Central memory CD4-positive, alpha-beta T cell (primary cell): ENCODE measurements at regions not wholly inside any gene's neighbourhood (a gene's known extent, or its start where the extent isn't known, plus 50 kb on each side); places are given as distances from the start of the nearest gene placed in this dataset.

Source experiments
- DNase-seq: peaks from one replicate; pipeline ENCODE4 v3.0.0; 2022

GRCh38 chr6:165985806-165986299, 181.8 kb downstream of the TBXT start:
- DNase-seq = no peak

GRCh38 chr6:165985281-165985805, 182.3 kb downstream of the TBXT start:
- DNase-seq = no peak

DNA sequence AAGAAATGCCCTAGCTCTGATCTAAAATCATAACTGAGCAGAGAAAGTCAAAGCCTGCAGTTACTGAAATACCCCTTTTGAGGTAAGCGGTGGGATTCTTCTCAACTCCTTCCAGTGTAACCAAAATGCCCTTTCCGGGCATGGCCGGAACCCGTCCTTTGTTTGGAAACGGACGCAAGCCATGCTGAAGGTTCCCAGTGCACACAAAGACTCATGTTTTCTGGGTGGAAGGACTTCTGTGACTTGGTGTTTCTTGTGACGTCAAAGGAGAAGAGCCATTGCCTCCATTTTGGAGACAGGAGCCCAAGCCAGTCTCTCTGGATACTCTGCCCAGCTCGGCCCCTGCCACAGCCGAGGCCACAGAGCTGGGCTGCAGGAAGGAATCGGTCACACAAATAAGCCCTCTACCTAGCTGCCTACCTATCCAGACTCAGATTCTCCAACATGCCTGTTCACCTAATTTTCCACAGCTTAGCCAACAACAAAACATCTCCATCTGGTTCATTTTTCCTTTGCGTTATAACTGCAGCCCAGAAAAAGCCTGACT, 182.8 kb downstream of the TBXT start:
- no peak for DNase-seq

DNA sequence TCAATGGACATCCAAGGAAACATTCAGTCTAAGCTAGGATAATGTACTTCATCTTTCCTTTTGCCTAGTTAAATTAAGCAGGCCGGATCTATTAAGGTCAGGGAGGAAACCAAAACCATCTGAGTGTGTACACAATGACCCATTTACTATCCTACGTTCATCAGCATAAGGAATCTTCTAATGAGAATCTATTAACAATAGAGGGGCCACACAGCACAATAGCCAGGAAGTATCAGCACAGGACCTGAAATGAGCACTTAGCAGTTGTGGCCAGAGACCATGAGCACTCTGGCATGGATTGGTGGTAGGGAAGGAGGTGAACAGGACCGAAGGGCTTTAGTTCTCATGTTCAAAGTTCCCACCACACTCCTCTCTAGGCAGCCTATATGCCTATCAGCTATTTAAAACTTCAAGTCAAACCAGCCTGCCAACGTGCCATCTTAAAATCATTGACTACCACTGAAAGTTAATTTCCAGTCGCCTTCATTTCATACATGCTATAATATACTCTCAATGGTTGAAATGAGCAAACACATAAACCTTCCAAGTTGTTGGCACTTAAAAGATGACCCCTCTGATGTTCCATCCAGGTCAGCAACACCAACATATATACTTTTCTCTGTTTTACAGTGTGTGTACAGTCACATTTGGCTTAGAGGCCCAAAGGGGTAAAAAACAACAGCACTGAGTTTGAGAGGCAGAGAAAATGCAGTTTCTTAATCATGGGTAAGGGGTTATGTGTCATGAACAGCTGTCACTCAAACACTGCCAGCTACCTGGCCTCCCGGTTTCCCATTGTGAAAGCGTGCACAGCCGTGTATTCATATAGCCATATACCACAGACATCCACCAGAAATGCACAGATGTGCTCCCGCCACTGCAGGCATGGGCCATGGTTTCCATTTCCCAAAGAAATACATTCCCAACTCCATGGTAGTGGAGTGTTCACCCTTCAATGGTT, 184.3 kb downstream of the TBXT start:
- no peak for DNase-seq

- no peak for DNase-seq
Measured at GRCh38 chr6:165978476-165978875, 189.2 kb downstream of the TBXT start.

DNA sequence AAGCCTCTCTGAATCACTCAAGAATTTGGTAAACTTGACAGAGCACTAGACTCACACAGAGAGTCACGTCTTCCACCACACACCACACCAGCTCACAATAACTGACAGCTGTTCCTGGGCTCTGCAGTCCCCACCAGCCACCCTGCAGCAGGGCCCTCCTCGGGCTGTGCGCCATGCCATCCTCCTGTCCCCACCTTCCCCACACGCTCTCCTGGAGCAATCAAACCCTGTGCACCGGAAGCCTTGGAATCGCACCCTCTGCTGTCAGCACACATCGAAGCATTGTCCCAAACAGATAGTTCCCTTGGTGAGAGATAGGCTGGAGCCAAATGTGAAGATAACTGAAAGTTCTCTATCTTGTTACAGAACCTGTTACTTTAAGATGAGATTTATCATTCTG, 191.0 kb downstream of the TBXT start:
- no peak for DNase-seq

DNA sequence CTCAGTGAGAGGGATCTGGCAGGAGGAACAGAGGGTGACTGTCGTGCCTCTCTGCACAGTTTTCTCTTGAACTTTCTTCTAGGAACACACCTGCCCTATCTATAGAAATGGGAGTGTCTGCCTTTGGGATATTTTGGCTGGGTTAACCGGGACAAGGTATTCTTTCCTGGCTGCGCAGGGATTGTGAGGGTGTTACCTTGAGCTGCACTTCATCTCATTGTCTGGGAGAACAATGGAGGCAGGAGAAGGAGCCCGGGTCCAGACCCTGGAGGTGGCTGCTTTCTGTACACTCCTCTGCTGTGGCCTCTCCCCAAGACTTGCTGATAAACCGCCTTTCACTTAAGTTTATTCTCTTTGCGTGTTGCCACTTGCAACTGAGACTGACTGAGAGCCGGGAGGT, 192.8 kb downstream of the TBXT start:
- no peak for DNase-seq

DNA sequence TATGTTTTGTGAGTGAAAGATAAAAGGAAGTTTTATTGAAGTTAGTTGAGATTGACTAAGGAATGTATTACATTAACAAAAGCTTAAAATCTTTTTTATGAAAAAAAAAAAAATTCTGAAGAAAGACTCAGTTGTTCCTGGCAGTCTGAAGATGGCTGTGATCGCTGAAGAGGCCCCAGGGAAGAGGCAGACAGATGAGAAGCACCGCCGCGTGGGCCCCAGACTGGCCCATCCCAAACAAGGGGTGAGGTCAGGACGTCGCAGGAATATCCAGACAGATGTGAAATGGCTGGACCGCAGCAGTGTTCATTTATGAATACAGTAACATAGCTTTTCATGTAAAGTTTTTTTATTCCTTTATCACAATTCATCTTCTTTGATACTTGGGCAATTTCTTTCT, 194.2 kb downstream of the TBXT start:
- no peak for DNase-seq

DNA sequence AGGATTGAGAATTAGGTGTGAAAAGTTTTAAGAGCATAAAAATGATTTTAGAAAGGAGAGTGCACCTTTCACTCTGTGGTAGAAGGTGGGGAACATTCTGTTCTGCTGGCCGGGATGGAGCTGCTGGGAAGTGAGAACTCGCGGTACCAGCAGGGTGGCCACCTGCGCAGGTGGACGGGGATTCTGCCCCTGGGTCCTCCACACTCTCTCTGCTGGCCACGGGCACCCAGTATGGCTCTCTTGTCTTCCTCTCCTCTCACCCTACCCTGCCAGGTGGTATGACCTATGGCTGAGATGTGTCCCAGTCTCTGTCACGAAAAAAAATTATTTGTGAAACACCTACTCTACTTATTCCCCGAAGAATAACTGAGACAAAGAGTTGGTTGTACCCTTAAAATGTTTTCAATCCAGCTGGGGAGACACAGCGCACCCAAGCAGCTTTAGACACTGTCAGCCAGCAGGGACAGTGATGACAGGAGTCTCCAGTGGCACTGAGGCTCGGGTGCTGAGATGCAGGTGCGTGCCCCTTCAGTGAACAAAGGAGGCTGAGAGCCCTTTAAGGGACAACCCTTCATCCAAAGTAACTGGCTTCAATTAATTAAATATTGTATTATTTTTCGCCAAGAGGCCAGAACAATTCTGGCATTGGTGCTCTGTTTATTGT, 195.4 kb downstream of the TBXT start:
- DNase-seq = no peak

GRCh38 chr6:165971202-165971601, 196.4 kb downstream of the TBXT start:
- no peak for DNase-seq

DNA sequence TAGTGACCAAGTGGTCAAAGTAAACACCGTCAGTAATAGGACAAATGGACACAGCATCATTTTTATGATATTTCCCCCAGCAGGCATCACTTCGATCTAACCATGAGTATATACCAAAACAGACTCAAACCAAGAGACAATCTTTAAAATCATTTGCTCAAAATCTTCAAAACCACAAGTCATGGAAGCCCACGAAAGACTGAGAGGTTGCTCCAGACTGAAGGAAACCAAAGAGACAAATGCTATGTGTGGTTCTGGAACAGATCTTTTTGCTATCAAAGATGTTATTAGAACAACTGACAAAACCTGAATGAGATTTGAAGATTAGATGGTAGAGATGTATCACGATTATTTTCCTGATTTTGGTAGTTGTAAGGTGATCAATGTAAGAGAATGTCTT, 197.7 kb downstream of the TBXT start:
- DNase-seq = no peak

- no peak for DNase-seq
Measured at GRCh38 chr6:165969184-165969583, 198.5 kb downstream of the TBXT start.

- DNase-seq = no peak
Measured at GRCh38 chr6:165968408-165968807, 199.2 kb downstream of the TBXT start.

- no peak for DNase-seq
Measured at GRCh38 chr6:165967810-165968407, 199.7 kb downstream of the TBXT start.

DNA sequence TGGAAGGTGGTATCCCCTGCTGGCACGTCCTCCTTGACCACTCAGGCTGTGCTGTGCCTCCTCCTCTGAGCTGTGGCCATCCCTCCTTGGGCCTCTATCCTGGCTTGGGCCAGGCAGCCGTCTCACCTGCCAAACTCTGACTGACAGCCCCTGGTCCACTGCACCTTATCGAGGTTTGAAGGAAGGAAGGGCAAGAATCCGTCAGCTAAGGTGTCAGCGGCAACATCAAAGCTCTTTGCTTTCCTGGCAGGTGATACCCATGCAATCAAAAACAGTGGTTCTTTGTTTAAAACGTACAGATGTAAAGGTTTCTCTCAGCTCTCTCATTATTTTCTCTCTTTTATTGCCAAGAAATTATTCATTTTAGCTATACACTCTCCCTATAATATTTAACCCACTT, 203.9 kb downstream of the TBXT start:
- DNase-seq = no peak

- DNase-seq = no peak
Measured at GRCh38 chr6:165962366-165962765, 205.3 kb downstream of the TBXT start.

GRCh38 chr6:165961233-165961632, 206.4 kb downstream of the TBXT start:
- no peak for DNase-seq

- DNase-seq = no peak
Measured at GRCh38 chr6:165960695-165961094, 207.0 kb downstream of the TBXT start.

GRCh38 chr6:165959627-165960026, 208.0 kb downstream of the TBXT start:
- no peak for DNase-seq

DNA sequence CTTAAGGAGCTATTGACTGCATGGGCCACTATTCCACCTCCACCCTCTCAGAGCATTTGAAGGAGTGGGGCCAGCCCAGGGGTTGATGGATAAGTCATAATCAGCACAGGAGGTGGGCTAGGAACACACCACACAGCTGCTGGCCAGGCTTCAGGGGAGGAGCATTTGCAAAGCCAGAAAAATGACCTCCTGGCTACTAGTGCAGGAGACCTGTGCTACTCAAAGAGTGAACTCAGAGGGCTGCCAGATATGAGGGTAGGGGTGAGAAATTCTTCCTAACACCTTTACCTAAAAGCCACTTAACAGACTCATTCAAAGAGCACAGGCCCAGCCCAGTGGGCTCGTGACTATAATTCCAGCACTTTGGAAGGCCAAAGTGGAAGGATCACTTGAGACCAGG, 210.8 kb downstream of the TBXT start:
- DNase-seq = no peak

- no peak for DNase-seq
Measured at GRCh38 chr6:165952514-165952913, 215.1 kb downstream of the TBXT start.

- no peak for DNase-seq
Measured at GRCh38 chr6:165950316-165950715, 217.3 kb downstream of the TBXT start.

DNA sequence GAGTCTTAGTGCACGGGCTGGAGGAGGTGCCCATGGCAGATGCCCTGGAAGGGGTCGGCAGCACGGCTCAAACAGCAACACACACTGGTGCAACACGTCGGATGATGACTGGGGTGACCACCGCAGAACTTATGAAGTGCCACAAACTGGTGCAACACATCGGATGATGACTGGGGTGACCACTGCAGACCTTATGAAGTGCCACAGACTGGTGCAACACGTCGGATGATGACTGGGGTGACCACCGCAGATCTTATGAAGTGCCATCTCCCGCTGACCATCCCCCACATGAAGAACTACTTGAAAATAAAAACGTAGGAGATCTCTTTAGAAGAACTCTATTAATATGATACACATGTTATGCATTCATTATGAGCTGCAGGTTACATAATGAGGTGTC, 218.3 kb downstream of the TBXT start:
- no peak for DNase-seq
